Astrocyte (in vitro differentiated cells and primary cell): ENCODE measurements at regions not wholly inside any gene's neighbourhood (a gene's known extent, or its start where the extent isn't known, plus 50 kb on each side); places are given as distances from the start of the nearest gene placed in this dataset.

Experiments
- DNase-seq: peaks from one replicate; pipeline ENCODE4 v3.0.0-alpha.2; 2010; ENCODE audit warnings: low read depth
- FAIRE-seq: peaks from 2 replicates; lab custom pipeline; 2011; peaks lifted over from hg19 to GRCh38; lab: Jason Lieb, UNC
- H2AFZ ChIP-seq: 2 replicates; pipeline ENCODE4 v1.6.0; 2012; ENCODE audit warnings: low read depth, low read length, inconsistent platforms
- H3K27ac ChIP-seq: 2 replicates; pipeline ENCODE4 v1.5.1; 2011; ENCODE audit warnings: low read depth, low read length, inconsistent platforms
- H3K27me3 ChIP-seq: 2 replicates; pipeline ENCODE4 v1.6.0; 2011; ENCODE audit warnings: low read length, inconsistent platforms; ENCODE audit not compliant: insufficient read depth
- H3K36me3 ChIP-seq: 2 replicates; pipeline ENCODE4 v1.5.1; 2011; ENCODE audit warnings: low read length, inconsistent platforms; ENCODE audit not compliant: insufficient read depth
- H3K4me1 ChIP-seq: 2 replicates; pipeline ENCODE4 v1.5.1; 2011; ENCODE audit warnings: low read length, inconsistent platforms; ENCODE audit not compliant: insufficient read depth
- H3K4me2 ChIP-seq: 2 replicates; pipeline ENCODE4 v1.6.0; 2012; ENCODE audit warnings: low read length, inconsistent platforms
- H3K4me3 ChIP-seq: 2 replicates; pipeline ENCODE4 v1.5.1; 2011; ENCODE audit warnings: low read depth, mild to moderate bottlenecking, low read length, inconsistent platforms; ENCODE audit not compliant: insufficient read depth
- H3K79me2 ChIP-seq: 2 replicates; pipeline ENCODE4 v1.6.0; 2012; ENCODE audit warnings: mild to moderate bottlenecking, low read length, inconsistent platforms; ENCODE audit not compliant: insufficient read depth
- H3K9ac ChIP-seq: 2 replicates; pipeline ENCODE4 v1.6.0; 2012; ENCODE audit warnings: mild to moderate bottlenecking, low read length, inconsistent platforms
- H3K9me3 ChIP-seq: 2 replicates; pipeline ENCODE4 v1.5.1; 2012; ENCODE audit warnings: low read depth, mild to moderate bottlenecking, low read length, inconsistent platforms; ENCODE audit not compliant: insufficient read depth
- H4K20me1 ChIP-seq: 2 replicates; pipeline ENCODE4 v1.6.0; 2012; ENCODE audit warnings: low read length, inconsistent platforms; ENCODE audit not compliant: insufficient read depth
- H3K27ac Mint-ChIP-seq: one replicate; pipeline ENCODE4 v1.8.0; 2021; ENCODE audit warnings: mild to moderate bottlenecking, mixed read lengths; ENCODE audit not compliant: unreplicated experiment
- H3K27me3 Mint-ChIP-seq: one replicate; pipeline ENCODE4 v1.8.0; 2021; ENCODE audit warnings: low read depth, mixed read lengths; ENCODE audit not compliant: unreplicated experiment
- H3K36me3 Mint-ChIP-seq: one replicate; pipeline ENCODE4 v1.8.0; 2021; ENCODE audit warnings: low read depth, mixed read lengths; ENCODE audit not compliant: unreplicated experiment
- H3K4me1 Mint-ChIP-seq: one replicate; pipeline ENCODE4 v1.8.0; 2021; ENCODE audit warnings: low read depth, mixed read lengths; ENCODE audit not compliant: unreplicated experiment
- H3K4me3 Mint-ChIP-seq: one replicate; pipeline ENCODE4 v1.8.0; 2021; ENCODE audit warnings: mild to moderate bottlenecking, moderate library complexity, mixed read lengths; ENCODE audit not compliant: unreplicated experiment
- H3K9me3 Mint-ChIP-seq: one replicate; pipeline ENCODE4 v1.8.0; 2021; ENCODE audit warnings: mild to moderate bottlenecking, mixed read lengths; ENCODE audit not compliant: unreplicated experiment
- CTCF ChIP-seq: IDR thresholded peaks from 2 replicates; pipeline ENCODE4 v1.5.1; 2011; ENCODE audit warnings: low read depth, mild to moderate bottlenecking, inconsistent platforms, low read length, moderate library complexity; ENCODE audit not compliant: insufficient read depth
- EZH2 ChIP-seq: IDR thresholded peaks from 2 replicates; pipeline ENCODE4 v1.6.1; 2012; ENCODE audit warnings: mild to moderate bottlenecking, low read length, inconsistent platforms; ENCODE audit not compliant: insufficient read depth

GRCh38 chr4:33453436-33453835 lies 2733.3 kb downstream of the PCDH7 start:
- no peak overlapping the region for H3K27ac ChIP-seq
- H3K4me2 ChIP-seq = no peak overlapping the region
- Mint-ChIP-seq H3K27ac (no peak overlapping the region), H3K27me3 (no peaks in the 10 kb centered on the region), H3K4me1 (no peaks in the 10 kb centered on the region), H3K9me3 (no peaks in the 10 kb centered on the region), H3K36me3 (no peaks in the 10 kb centered on the region), H3K4me3 (no peak overlapping the region)
- FAIRE-seq (no peak), DNase-seq (no peak)
- no peaks in the 10 kb centered on the region for H3K36me3 ChIP-seq
- H3K27me3 ChIP-seq = no peaks in the 10 kb centered on the region
- H3K4me1 ChIP-seq = no peaks in the 10 kb centered on the region
- H3K4me3 ChIP-seq = no peak overlapping the region
- H3K79me2 ChIP-seq = no peaks in the 10 kb centered on the region
- no peaks in the 10 kb centered on the region for H3K9me3 ChIP-seq
- no peak overlapping the region for H3K9ac ChIP-seq
- TF ChIP-seq CTCF (no peak), EZH2 (no peak)
- H2AFZ ChIP-seq = no peak overlapping the region
- no peaks in the 10 kb centered on the region for H4K20me1 ChIP-seq

- Histone ChIP-seq H3K27me3 (no peaks in the 10 kb centered on the region), H3K9me3 (no peaks in the 10 kb centered on the region), H3K9ac (no peak overlapping the region), H3K27ac (no peak overlapping the region), H3K4me1 (no peaks in the 10 kb centered on the region), H2AFZ (no peak overlapping the region), H4K20me1 (no peaks in the 10 kb centered on the region), H3K4me2 (no peak overlapping the region), H3K4me3 (no peak overlapping the region), H3K36me3 (no peaks in the 10 kb centered on the region), H3K79me2 (no peaks in the 10 kb centered on the region)
- TF ChIP-seq CTCF = no peak
- no peak for TF ChIP-seq EZH2
- FAIRE-seq = no peak
- H3K4me1 Mint-ChIP-seq = no peaks in the 10 kb centered on the region
- no peaks in the 10 kb centered on the region for H3K9me3 Mint-ChIP-seq
- H3K27ac Mint-ChIP-seq = no peak overlapping the region
- no peaks in the 10 kb centered on the region for H3K36me3 Mint-ChIP-seq
- H3K27me3 Mint-ChIP-seq = no peaks in the 10 kb centered on the region
- H3K4me3 Mint-ChIP-seq = no peak overlapping the region
- DNase-seq = no peak
Measured at GRCh38 chr4:33453916-33454315, 2733.7 kb downstream of the PCDH7 start.

GRCh38 chr4:33465565-33465964 lies 2745.4 kb downstream of the PCDH7 start:
- TF ChIP-seq EZH2 = no peak
- TF ChIP-seq CTCF = no peak

More at GRCh38 chr4:33465565-33465964, 2745.4 kb downstream of the PCDH7 start:
- Histone ChIP-seq H3K4me2 (no peak overlapping the region), H3K27me3 (no peaks in the 10 kb centered on the region), H2AFZ (no peak overlapping the region), H3K4me3 (no peak overlapping the region), H3K9ac (no peak overlapping the region), H3K27ac (no peak overlapping the region), H3K79me2 (no peaks in the 10 kb centered on the region), H3K9me3 (no peaks in the 10 kb centered on the region), H3K4me1 (no peaks in the 10 kb centered on the region), H4K20me1 (no peaks in the 10 kb centered on the region), H3K36me3 (no peaks in the 10 kb centered on the region)
- Mint-ChIP-seq H3K4me1 (no peaks in the 10 kb centered on the region), H3K27me3 (no peaks in the 10 kb centered on the region), H3K36me3 (no peaks in the 10 kb centered on the region), H3K4me3 (no peak overlapping the region), H3K27ac (no peak overlapping the region), H3K9me3 (no peaks in the 10 kb centered on the region)
- FAIRE-seq (no peak), DNase-seq (no peak)
